ENCODE measurements at regions not wholly inside any gene's neighbourhood (a gene's known extent, or its start where the extent isn't known, plus 50 kb on each side); places are given as distances from the start of the nearest gene placed in this dataset.

DNA sequence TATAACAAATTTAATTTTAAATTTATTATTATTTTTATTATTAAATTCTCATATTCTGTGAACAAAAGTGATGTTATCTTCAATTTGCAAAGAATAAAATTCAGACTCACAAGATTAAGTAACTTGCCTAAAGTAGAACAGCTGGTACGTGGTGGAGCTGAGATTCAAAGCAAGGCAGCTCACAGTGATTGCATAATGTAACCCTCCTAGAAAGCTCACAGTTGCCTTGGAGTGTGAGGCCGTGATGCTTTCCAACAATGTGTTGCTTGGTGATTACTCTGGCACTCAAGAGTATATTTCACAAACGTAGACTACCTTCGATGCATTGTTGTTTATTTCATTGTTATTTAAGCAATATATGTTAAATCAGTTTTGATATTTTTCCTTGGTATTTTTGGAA is 1039.2 kb upstream of the PABPC4L start:
- TF ChIP-seq FOSB (CRISPR knock-in tag; IDR thresholded peaks at IDR 0.05) = no peak
- TF ChIP-seq, protein P1, sequence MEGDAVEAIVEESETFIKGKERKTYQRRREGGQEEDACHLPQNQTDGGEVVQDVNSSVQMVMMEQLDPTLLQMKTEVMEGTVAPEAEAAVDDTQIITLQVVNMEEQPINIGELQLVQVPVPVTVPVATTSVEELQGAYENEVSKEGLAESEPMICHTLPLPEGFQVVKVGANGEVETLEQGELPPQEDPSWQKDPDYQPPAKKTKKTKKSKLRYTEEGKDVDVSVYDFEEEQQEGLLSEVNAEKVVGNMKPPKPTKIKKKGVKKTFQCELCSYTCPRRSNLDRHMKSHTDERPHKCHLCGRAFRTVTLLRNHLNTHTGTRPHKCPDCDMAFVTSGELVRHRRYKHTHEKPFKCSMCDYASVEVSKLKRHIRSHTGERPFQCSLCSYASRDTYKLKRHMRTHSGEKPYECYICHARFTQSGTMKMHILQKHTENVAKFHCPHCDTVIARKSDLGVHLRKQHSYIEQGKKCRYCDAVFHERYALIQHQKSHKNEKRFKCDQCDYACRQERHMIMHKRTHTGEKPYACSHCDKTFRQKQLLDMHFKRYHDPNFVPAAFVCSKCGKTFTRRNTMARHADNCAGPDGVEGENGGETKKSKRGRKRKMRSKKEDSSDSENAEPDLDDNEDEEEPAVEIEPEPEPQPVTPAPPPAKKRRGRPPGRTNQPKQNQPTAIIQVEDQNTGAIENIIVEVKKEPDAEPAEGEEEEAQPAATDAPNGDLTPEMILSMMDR (IDR thresholded peaks at IDR 0.05) = no peak
- no peak for TF ChIP-seq POLR2A (IDR thresholded peaks at IDR 0.05; ENCODE audit: low read length)
- no peak for TF ChIP-seq SMC3 (IDR thresholded peaks at IDR 0.05)
- TF ChIP-seq, protein P2, sequence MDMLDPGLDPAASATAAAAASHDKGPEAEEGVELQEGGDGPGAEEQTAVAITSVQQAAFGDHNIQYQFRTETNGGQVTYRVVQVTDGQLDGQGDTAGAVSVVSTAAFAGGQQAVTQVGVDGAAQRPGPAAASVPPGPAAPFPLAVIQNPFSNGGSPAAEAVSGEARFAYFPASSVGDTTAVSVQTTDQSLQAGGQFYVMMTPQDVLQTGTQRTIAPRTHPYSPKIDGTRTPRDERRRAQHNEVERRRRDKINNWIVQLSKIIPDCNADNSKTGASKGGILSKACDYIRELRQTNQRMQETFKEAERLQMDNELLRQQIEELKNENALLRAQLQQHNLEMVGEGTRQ (IDR thresholded peaks at IDR 0.05) = no peak
- TF ChIP-seq CHD2 (IDR thresholded peaks at IDR 0.05; ENCODE audit: low read length, partially characterized antibody) = no peak
- no peak for TF ChIP-seq FOXS1 (CRISPR knock-in tag; IDR thresholded peaks at IDR 0.05)
- no peak for TF ChIP-seq MYC (IDR thresholded peaks at IDR 0.05; ENCODE audit: borderline replicate concordance, low read length)
- TF ChIP-seq PBX3 (IDR thresholded peaks at IDR 0.05) = no peak
- TF ChIP-seq MAX (IDR thresholded peaks at IDR 0.05) = no peak
- TF ChIP-seq RFX5 (IDR thresholded peaks at IDR 0.05) = no peak

Data from A549 (cell line).